AG10803 (cell line): ENCODE measurements at regions not wholly inside any gene's neighbourhood (a gene's known extent, or its start where the extent isn't known, plus 50 kb on each side); places are given as distances from the start of the nearest gene placed in this dataset.
"Not testable (repeated sequence)": the region's sequence is repeated elsewhere in the genome, so short reads cannot be mapped to it uniquely, and the experiment has no call there.

Experiments
- DNase-seq: peaks from one replicate; pipeline ENCODE4 v3.0.0; 2010; ENCODE audit warnings: low read depth
- H3K4me3 ChIP-seq: 2 replicates; pipeline ENCODE4 v1.5.1; 2011; ENCODE audit warnings: mild to moderate bottlenecking, low read length, control low read depth
- CTCF ChIP-seq: conservative IDR thresholded peaks from 2 replicates; pipeline ENCODE4 v1.5.1; 2011; ENCODE audit warnings: mild to moderate bottlenecking, low read length, control low read depth, inconsistent platforms

GRCh38 chr2:210859314-210859713 is 302.9 kb downstream of the CPS1 start:
- TF ChIP-seq CTCF = no peak
- no peak overlapping the region for H3K4me3 ChIP-seq
- no peak for DNase-seq

- no peak for DNase-seq
- TF ChIP-seq CTCF = no peak
- H3K4me3 ChIP-seq = no peak overlapping the region
Measured at GRCh38 chr2:210860276-210860675, 303.9 kb downstream of the CPS1 start.

GRCh38 chr2:210861038-210861665 is 304.8 kb downstream of the CPS1 start:
- TF ChIP-seq CTCF = no peak

GRCh38 chr2:210862283-210863065 is 306.1 kb downstream of the CPS1 start:
- no peak overlapping the region for H3K4me3 ChIP-seq
- TF ChIP-seq CTCF = no peak
- DNase-seq = no peak

More at GRCh38 chr2:210861038-210861665, 304.8 kb downstream of the CPS1 start:
- no peak overlapping the region for H3K4me3 ChIP-seq
- DNase-seq = no peak

GRCh38 chr2:210863283-210863682 is 306.9 kb downstream of the CPS1 start:
- no peak for DNase-seq
- no peak overlapping the region for H3K4me3 ChIP-seq
- TF ChIP-seq CTCF = no peak

GRCh38 chr2:210871566-210871965 is 315.2 kb downstream of the CPS1 start:
- not testable (repeated sequence) for DNase-seq, H3K4me3 ChIP-seq

- no peak for TF ChIP-seq CTCF
- no peak for DNase-seq
- H3K4me3 ChIP-seq = no peak overlapping the region
Measured at GRCh38 chr2:210873631-210874030, 317.2 kb downstream of the CPS1 start.
